Mesenteric fat pad (tissue), 1 donor: ENCODE measurements at regions not wholly inside any gene's neighbourhood (a gene's known extent, or its start where the extent isn't known, plus 50 kb on each side); places are given as distances from the start of the nearest gene placed in this dataset.
"Not testable (repeated sequence)": the region's sequence is repeated elsewhere in the genome, so short reads cannot be mapped to it uniquely, and the experiment has no call there.

ENCODE experiments used
- DNase-seq: peaks from one replicate; pipeline ENCODE4 v3.0.0-alpha.2; 2020; ENCODE audit warnings: low spot score
- donor health status: DM: yes; HTN: yes; CAD: no.

- no peak for DNase-seq
Observed at GRCh38 chr6:3900744-3901336, 51.7 kb downstream of the FAM50B start.

DNA sequence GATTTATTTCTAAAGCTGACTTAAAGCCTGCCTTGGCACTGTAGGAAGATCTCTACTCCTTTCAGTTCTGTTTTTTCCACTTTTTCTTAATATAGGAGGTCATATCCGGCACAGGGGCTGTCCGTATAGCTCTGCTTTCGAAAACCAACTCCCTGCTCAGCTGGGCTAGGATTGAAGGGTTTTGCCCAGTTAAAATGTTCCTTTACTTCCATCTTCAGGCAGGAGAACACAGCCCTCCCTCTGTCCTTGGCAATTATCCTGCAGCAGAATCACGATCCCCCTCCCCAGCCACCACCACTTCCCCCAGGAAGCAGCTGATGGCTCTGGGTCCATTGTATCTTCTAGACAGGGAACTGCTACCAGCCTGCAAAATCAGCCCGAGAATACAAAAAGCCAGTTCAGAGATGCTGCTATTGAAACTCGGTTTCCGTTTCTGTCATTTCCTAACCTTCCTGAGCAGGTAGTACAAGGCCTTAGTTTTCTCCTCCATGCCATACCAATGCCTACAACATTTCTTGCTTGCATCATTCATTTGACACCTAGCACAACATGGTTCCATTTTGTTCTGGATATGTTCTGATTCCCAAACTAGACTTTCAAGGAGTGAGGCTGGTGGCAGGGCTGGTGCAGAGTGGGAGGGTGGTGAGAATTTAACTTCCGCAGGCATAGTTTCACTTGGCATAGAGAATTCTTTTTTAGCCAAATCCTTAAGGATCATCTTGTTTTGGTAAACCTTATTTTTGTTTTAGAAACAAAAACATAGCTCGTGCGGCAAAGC is 53.9 kb downstream of the FAM50B start:
- no peak for DNase-seq

DNA sequence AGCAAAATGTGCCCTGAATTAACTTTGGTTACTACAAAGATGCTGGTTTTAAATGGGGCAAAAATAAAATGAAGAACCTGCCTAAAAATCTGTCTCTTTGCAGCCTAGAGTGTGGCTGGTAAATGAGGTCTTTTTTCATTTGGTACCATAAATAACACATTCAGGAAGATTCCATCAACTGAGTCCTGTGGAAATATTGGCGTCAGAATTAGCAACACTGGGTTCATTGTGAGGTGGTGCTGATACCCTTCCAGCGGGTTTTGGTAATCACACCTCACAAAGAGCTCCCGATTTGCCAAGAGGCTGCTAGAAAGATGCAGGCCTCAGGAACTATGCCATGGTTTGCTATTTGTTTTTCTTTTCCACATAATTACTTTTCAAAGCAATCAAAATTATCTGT is 55.3 kb downstream of the FAM50B start:
- DNase-seq = no peak

DNA sequence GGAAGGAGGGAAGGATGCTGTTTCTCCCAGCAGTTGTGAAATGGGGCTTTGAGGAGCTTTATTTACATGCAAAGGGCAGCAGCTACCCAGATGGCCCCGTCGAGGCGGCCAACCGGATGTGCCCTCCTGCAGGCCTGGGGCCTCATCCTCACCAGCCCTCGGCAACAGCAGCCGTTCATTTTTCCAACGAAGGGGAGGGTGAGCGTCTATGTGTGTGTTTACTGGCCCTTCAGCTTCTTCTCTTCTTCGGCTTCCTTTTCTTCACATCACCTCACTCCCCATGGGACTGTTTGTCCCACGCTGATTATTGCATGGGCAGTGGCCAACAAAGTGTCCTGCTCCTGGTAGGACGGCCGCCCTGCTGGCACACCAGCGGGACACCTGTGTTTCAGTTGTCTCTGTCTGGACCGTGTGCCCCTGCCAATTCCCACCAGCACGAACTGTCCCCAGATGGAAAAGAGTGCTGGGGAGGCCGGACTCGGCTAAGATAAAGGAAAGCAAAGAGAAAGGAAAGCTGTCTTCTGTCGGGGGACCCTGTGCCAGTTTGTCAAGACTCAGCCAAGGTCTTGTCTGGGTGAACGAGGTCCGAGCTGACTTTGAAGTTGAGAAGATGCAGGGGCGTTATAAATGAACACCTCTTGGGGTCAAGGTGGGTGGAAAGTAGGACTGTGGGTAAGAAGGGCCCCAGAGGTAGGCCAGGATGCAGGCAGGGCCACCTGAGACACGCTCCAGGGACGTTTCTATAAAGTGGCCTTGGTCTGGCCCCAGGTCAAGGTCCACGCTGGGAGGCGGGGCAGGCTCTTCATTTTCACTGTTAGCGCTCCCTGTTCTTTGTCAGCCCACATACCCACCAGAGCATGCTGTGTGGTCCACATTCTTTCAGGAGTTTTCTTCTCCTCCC is 57.0 kb downstream of the FAM50B start:
- DNase-seq = no peak

- no peak for DNase-seq
Observed at GRCh38 chr6:3906846-3907151, 57.6 kb downstream of the FAM50B start.

- peak; percentile 69 for DNase-seq
Observed at GRCh38 chr6:3908223-3908622, 59.0 kb downstream of the FAM50B start.

DNA sequence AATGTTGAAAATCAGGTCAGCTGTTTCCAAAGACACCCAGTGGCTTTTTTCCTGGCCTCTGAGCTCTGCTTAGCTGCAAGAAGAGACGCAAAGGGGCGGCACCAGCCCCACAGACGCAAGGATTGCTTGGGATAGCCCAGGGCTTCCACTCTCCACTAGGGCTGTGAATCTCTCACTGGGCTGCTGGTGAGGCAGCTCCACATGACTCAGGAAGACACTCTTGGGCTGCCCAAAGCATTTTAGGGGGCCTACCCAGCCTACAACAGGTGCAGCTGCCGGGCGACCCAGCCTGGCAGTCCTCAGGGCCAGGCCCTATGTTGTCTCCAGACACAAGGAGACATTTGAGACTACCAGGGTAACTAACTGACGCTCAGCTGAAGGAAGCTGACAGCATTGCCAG is 59.8 kb downstream of the FAM50B start:
- peak; percentile 30 for DNase-seq

DNA sequence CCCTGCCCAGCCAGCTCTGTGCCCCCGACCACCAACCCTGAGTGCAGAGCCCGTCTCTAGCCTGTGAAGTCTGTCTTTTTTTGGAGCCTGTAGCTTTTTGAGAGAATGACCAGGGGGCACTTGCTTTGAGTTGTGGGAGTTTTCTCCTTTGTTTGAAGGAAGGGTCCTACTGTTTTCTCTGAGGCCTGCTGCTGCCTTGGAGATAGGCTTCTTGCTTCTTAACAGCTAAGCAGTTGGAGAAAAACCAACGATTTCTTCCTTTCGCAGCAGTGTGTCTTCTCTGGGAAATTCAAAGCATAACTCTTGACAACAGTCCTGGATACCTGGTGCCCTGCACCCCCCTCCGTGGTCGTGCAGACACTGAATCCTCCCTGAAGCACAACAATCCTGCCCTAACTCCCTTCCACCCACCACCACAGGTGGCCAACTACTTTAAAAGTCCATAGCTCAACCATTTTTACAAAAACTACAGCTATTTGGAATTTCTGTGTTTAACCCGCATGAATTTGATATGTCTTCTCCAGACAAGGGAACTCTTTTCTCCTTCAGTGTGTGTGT is 61.0 kb downstream of the FAM50B start:
- peak; percentile 26 for DNase-seq

GRCh38 chr6:3911130-3911529 is 62.0 kb downstream of the FAM50B start:
- DNase-seq = no peak

- no peak for DNase-seq
Observed at GRCh38 chr6:3911614-3912336, 62.6 kb downstream of the FAM50B start.

- no peak for DNase-seq
Observed at GRCh38 chr6:3912361-3913076, 63.3 kb downstream of the FAM50B start.

GRCh38 chr6:3913077-3913957 is 64.1 kb downstream of the FAM50B start:
- no peak for DNase-seq

DNA sequence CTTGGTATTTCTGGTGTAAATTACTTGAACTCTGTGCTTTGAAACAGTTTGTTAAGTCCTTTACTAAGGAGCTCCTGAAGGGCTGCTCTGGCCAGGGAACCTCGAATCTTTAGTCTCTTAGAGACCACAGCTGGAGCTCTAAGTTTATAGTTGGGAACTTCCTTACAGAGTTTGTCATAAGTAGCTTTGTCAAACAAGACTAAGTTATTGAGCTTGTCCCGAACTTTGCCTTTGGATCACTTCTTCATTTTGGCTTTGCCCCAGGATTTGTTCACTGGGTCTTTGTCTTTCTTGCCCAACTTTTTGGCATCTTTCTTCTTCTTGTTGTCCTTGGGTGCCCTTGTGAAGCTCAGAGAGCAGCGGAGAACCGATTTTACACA is 64.8 kb downstream of the FAM50B start:
- peak; percentile 49 for DNase-seq

GRCh38 chr6:3915076-3915791 is 66.1 kb downstream of the FAM50B start:
- no peak for DNase-seq

GRCh38 chr6:3916211-3916610 is 67.0 kb downstream of the FAM50B start:
- DNase-seq = no peak

DNA sequence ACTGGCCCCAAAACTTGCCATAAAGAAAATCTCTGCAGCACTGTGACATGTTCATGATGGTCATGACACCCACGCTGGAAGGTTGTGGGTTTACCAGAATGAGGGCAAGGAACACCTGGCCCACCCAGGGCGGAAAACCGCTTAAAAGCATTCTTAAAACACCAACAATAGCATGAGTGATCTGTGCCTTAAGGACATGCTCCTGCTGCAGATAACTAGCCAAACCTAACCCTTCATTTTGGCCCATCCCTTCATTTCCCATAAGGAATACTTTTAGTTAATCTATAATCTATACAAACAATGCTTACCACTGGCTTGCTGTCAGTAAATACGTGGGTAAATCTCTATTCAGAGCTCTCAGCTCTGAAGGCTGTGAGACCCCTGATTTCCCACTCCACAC is 67.6 kb downstream of the FAM50B start:
- DNase-seq = not testable (repeated sequence)

- DNase-seq = no peak
Observed at GRCh38 chr6:3918469-3918868, 69.3 kb downstream of the FAM50B start.

DNA sequence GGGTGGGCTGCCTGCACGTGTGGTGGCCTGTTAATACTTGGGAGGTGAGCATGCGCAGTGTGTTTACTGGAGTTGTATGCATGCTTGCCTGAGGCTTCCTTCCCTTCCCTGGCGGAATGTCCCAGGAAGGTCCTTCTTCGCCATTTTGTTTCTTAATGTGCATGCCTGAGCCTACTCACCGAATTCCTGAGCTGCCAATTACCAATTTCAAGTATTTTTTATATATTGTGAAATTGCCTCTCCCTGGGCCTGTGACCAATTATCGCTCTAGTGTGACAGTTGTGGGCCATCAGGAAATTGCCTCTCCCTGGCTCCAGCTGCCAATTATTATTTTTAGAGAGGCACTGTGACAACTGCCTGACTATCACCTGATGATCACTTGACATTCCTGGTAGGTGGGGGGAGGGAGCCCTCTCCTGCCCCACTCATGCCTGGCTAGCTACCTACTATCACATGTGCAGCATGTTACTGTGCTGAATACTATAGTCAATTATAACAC is 70.0 kb downstream of the FAM50B start:
- DNase-seq = no peak

DNA sequence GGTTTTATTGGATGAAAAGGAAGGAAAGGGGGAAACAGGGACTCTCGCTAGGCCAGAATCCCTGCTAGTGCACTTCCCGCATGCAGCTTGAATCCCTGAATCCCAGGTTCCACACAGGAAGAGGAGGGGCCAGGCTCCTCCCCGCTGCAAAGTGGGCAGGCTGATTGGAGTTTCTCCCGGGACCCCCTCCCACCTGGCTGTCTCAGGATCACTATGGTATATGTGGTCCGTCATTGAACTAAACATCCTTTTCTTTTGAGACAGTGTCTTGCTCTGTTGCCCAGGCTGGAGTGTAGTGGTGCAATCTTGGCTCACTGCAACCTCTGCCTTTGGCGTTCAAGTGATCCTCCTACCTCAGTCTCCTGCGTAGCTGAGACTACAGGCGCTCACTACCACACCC is 70.7 kb downstream of the FAM50B start:
- DNase-seq = no peak
